Hematopoietic multipotent progenitor cell treated with erythropoietin and hydrocortisone succinate and interleukin-3 and kit ligand, for 15 days (in vitro differentiated cells): ENCODE measurements at regions not wholly inside any gene's neighbourhood (a gene's known extent, or its start where the extent isn't known, plus 50 kb on each side); places are given as distances from the start of the nearest gene placed in this dataset.
"Not testable (repeated sequence)": the region's sequence is repeated elsewhere in the genome, so short reads cannot be mapped to it uniquely, and the experiment has no call there.

Experiments
- DNase-seq: peaks from one replicate; pipeline ENCODE4 v3.0.0-alpha.2; 2015; ENCODE audit warnings: low spot score

GRCh38 chr1:184183919-184184318 lies 132.4 kb downstream of the TSEN15 start:
- DNase-seq, result no peak

- DNase-seq, result not testable (repeated sequence)
These were observed 133.1 kb downstream of the TSEN15 start for GRCh38 chr1:184184614-184185013.

GRCh38 chr1:184185347-184185746 lies 133.8 kb downstream of the TSEN15 start:
- no peak for DNase-seq

- no peak for DNase-seq
These were observed 134.6 kb downstream of the TSEN15 start for GRCh38 chr1:184186167-184186566.

GRCh38 chr1:184187097-184187496 lies 135.6 kb downstream of the TSEN15 start:
- no peak for DNase-seq

- no peak for DNase-seq
These were observed 136.5 kb downstream of the TSEN15 start for GRCh38 chr1:184188037-184188436.

- no peak for DNase-seq
These were observed 137.8 kb downstream of the TSEN15 start for GRCh38 chr1:184189361-184189760.

- DNase-seq, result no peak
These were observed 139.1 kb downstream of the TSEN15 start for GRCh38 chr1:184190616-184191015.

GRCh38 chr1:184191181-184191621 lies 139.7 kb downstream of the TSEN15 start:
- DNase-seq, result no peak

- DNase-seq, result no peak
These were observed 141.3 kb downstream of the TSEN15 start for GRCh38 chr1:184192796-184193195.

- no peak for DNase-seq
These were observed 141.9 kb downstream of the TSEN15 start for GRCh38 chr1:184193451-184193850.

- no peak for DNase-seq
These were observed 142.7 kb downstream of the TSEN15 start for GRCh38 chr1:184194236-184194635.

GRCh38 chr1:184195722-184196121 lies 144.2 kb downstream of the TSEN15 start:
- not testable (repeated sequence) for DNase-seq

- DNase-seq, result no peak
These were observed 146.3 kb downstream of the TSEN15 start for GRCh38 chr1:184197831-184198230.

GRCh38 chr1:184199036-184199435 lies 147.5 kb downstream of the TSEN15 start:
- DNase-seq, result no peak

GRCh38 chr1:184199438-184200085 lies 148.0 kb downstream of the TSEN15 start:
- no peak for DNase-seq

GRCh38 chr1:184208622-184209021 lies 157.1 kb downstream of the TSEN15 start:
- DNase-seq, result no peak

GRCh38 chr1:184210031-184210430 lies 158.5 kb downstream of the TSEN15 start:
- DNase-seq, result no peak

- no peak for DNase-seq
These were observed 159.3 kb downstream of the TSEN15 start for GRCh38 chr1:184210862-184211261.

- DNase-seq, result no peak
These were observed 161.3 kb downstream of the TSEN15 start for GRCh38 chr1:184212649-184213314.

GRCh38 chr1:184214128-184214527 lies 162.6 kb downstream of the TSEN15 start:
- no peak for DNase-seq

- no peak for DNase-seq
These were observed 163.9 kb downstream of the TSEN15 start for GRCh38 chr1:184215274-184215925.

GRCh38 chr1:184218458-184219075 lies 167.0 kb downstream of the TSEN15 start:
- DNase-seq, result no peak
